Vagina (tissue), 2 donors: ENCODE measurements at regions not wholly inside any gene's neighbourhood (a gene's known extent, or its start where the extent isn't known, plus 50 kb on each side); places are given as distances from the start of the nearest gene placed in this dataset.
A peak's percentile ranks its signal among the peaks of the same experiment; 100 is the strongest.
"Not testable (repeated sequence)": the region's sequence is repeated elsewhere in the genome, so short reads cannot be mapped to it uniquely, and the experiment has no call there.

ENCODE experiments used
- DNase-seq, 2 donors: peaks; one replicate each; pipeline ENCODE4 v3.0.0-alpha.2; 2017; ENCODE audit errors: extremely low spot score in 2 of 2
- H3K27ac ChIP-seq: fragments of 200-600 bp; sonication (generic); one replicate; pipeline ENCODE4 v1.5.1; 2019
- H3K27me3 ChIP-seq: fragments of 200-600 bp; sonication (generic); one replicate; pipeline ENCODE4 v1.5.1; 2019
- H3K36me3 ChIP-seq, 2 donors: fragments of 200-600 bp; sonication (generic); one replicate each; pipeline ENCODE4 v1.5.1; 2017 to 2019
- H3K4me1 ChIP-seq: fragments of 200-600 bp; sonication (generic); one replicate; pipeline ENCODE4 v1.5.1; 2019
- H3K4me3 ChIP-seq, 2 donors: fragments of 200-600 bp; sonication (generic); 1 replicate in 1 of 2; 2 replicates in 1 of 2; pipeline ENCODE4 v1.5.1; 2016 to 2019
- H3K9me3 ChIP-seq: fragments of 200-600 bp; sonication (generic); one replicate; pipeline ENCODE4 v1.5.1; 2019
- CTCF ChIP-seq, 3 experiments: fragments of 450-650 bp in 2 of 3; fragments of 200-600 bp in 1 of 3; sonication (generic) in 1 of 3; IDR thresholded peaks; one replicate each; pipeline ENCODE4 v1.5.1; 2017 to 2019; ENCODE audit warnings: antibody characterized with exemption in 3 of 3, mild to moderate bottlenecking in 2 of 3, moderate library complexity in 2 of 3
- POLR2A ChIP-seq, 2 donors: fragments of 450-650 bp; IDR thresholded peaks; one replicate each; pipeline ENCODE4 v1.6.1; 2017; ENCODE audit warnings: antibody characterized with exemption in 2 of 2, mild to moderate bottlenecking in 2 of 2, moderate library complexity in 2 of 2
- POLR2AphosphoS5 ChIP-seq, 2 donors: sonication (generic); formaldehyde crosslinking; IDR thresholded peaks; one replicate each; pipeline ENCODE4 v1.9.0; 2017; ENCODE audit warnings: antibody characterized with exemption in 2 of 2, mild to moderate bottlenecking in 2 of 2, low read depth in 1 of 2; ENCODE audit not compliant: insufficient read depth in 1 of 2
- intact Hi-C: fragments of 100-400 bp; cut with DNase I; formaldehyde crosslinking; loops from one replicate; pipeline ENCODE4 v1.15.1; 2023

GRCh38 chr3:159679900-159680299 lies 308.7 kb upstream of the IL12A start:
- no peak overlapping the region for H3K27ac ChIP-seq
- TF ChIP-seq POLR2A (IDR thresholded peaks at IDR 0.05) (no peak), POLR2AphosphoS5 (IDR thresholded peaks at IDR 0.05; ENCODE audit: insufficient read depth in 1 of 2, low read depth in 1 of 2) (no peak), CTCF (IDR thresholded peaks at IDR 0.05) (no peak)
- no peak overlapping the region for H3K4me3 ChIP-seq
- intact Hi-C loops = no loop called here
- no peaks in the 10 kb centered on the region for H3K27me3 ChIP-seq
- no peaks in the 10 kb centered on the region for H3K9me3 ChIP-seq
- no peak for DNase-seq
- H3K4me1 ChIP-seq = no peaks in the 10 kb centered on the region
- H3K36me3 ChIP-seq = no peaks in the 10 kb centered on the region

- H3K4me3 ChIP-seq, DNase-seq, H3K27ac ChIP-seq, H3K27me3 ChIP-seq, H3K36me3 ChIP-seq, intact Hi-C loops, H3K9me3 ChIP-seq, H3K4me1 ChIP-seq: not testable (repeated sequence)
These were observed 306.9 kb upstream of the IL12A start for GRCh38 chr3:159681717-159682116.

GRCh38 chr3:159685801-159686200 lies 302.8 kb upstream of the IL12A start:
- Histone ChIP-seq H3K27me3 (no peaks in the 10 kb centered on the region), H3K4me1 (no peaks in the 10 kb centered on the region), H3K36me3 (no peaks in the 10 kb centered on the region), H3K4me3 (no peak overlapping the region), H3K9me3 (no peaks in the 10 kb centered on the region), H3K27ac (no peak overlapping the region)
- intact Hi-C loops = no loop called here
- DNase-seq = no peak
- TF ChIP-seq CTCF (IDR thresholded peaks at IDR 0.05) (no peak), POLR2AphosphoS5 (IDR thresholded peaks at IDR 0.05; ENCODE audit: insufficient read depth in 1 of 2, low read depth in 1 of 2) (no peak), POLR2A (IDR thresholded peaks at IDR 0.05) (no peak)

- H3K4me1 ChIP-seq = no peaks in the 10 kb centered on the region
- H3K9me3 ChIP-seq = no peaks in the 10 kb centered on the region
- intact Hi-C loops = no loop called here
- no peak overlapping the region for H3K4me3 ChIP-seq
- no peaks in the 10 kb centered on the region for H3K27me3 ChIP-seq
- H3K27ac ChIP-seq = no peak overlapping the region
- no peak for TF ChIP-seq POLR2A (IDR thresholded peaks at IDR 0.05)
- TF ChIP-seq POLR2AphosphoS5 (IDR thresholded peaks at IDR 0.05; ENCODE audit: insufficient read depth in 1 of 2, low read depth in 1 of 2) = no peak
- TF ChIP-seq CTCF (IDR thresholded peaks at IDR 0.05) = no peak
- H3K36me3 ChIP-seq = no peaks in the 10 kb centered on the region
- DNase-seq = no peak
These were observed 295.4 kb upstream of the IL12A start for GRCh38 chr3:159693226-159693625.

- no peaks in the 10 kb centered on the region for H3K27me3 ChIP-seq
- no peaks in the 10 kb centered on the region for H3K36me3 ChIP-seq
- TF ChIP-seq POLR2AphosphoS5 (IDR thresholded peaks at IDR 0.05; ENCODE audit: insufficient read depth in 1 of 2, low read depth in 1 of 2) = peak in 1 of 2 donors; percentile 54
- no peak for TF ChIP-seq POLR2A (IDR thresholded peaks at IDR 0.05)
- no peaks in the 10 kb centered on the region for H3K4me1 ChIP-seq
- no peak for DNase-seq
- H3K4me3 ChIP-seq = no peak overlapping the region
- intact Hi-C loops = no loop called here
- H3K9me3 ChIP-seq = no peaks in the 10 kb centered on the region
- no peak overlapping the region for H3K27ac ChIP-seq
These were observed 276.9 kb upstream of the IL12A start for GRCh38 chr3:159711560-159712333.

- no peak for DNase-seq
- intact Hi-C loops = no loop called here
- Histone ChIP-seq H3K36me3 (no peaks in the 10 kb centered on the region), H3K4me1 (no peaks in the 10 kb centered on the region), H3K9me3 (no peaks in the 10 kb centered on the region), H3K4me3 (no peak overlapping the region), H3K27ac (no peak overlapping the region), H3K27me3 (no peaks in the 10 kb centered on the region)
- TF ChIP-seq CTCF (IDR thresholded peaks at IDR 0.05) (no peak), POLR2A (IDR thresholded peaks at IDR 0.05) (no peak), POLR2AphosphoS5 (IDR thresholded peaks at IDR 0.05; ENCODE audit: insufficient read depth in 1 of 2, low read depth in 1 of 2) (no peak)
These were observed 267.3 kb upstream of the IL12A start for GRCh38 chr3:159721324-159721723.
